Endothelial cell of umbilical vein (primary cell): ENCODE measurements at regions not wholly inside any gene's neighbourhood (a gene's known extent, or its start where the extent isn't known, plus 50 kb on each side); places are given as distances from the start of the nearest gene placed in this dataset. TPM values are rescaled to one million over a fixed set of nuclear protein-coding genes. Genes with fewer than 3 reads are reported as not detected.

Source experiments
- small RNA-seq: library from RNA; depleted of rRNA; stranded (forward); fragments of <200 nt; gene quantifications from one replicate; pipeline ENCODE3, GENCODE V24; 2012; ENCODE audit warnings: low replicate concordance, low read depth; ENCODE audit not compliant: insufficient read depth, insufficient read length

Small RNA genes lying in the stretch of these regions (small RNA-seq; reads per million reads assigned to genes)
- not detected for gene AL365434.2
